Colonic mucosa (tissue), 4 donors: ENCODE measurements at regions not wholly inside any gene's neighbourhood (a gene's known extent, or its start where the extent isn't known, plus 50 kb on each side); places are given as distances from the start of the nearest gene placed in this dataset.
"Not testable (repeated sequence)": the region's sequence is repeated elsewhere in the genome, so short reads cannot be mapped to it uniquely, and the experiment has no call there.

Experiments
- DNase-seq: peaks from one replicate; pipeline ENCODE4 v3.0.0-alpha.2; 2020
- H3K27ac ChIP-seq: fragments of 200-600 bp; one replicate; pipeline ENCODE4 v1.8.0; 2021
- H3K27me3 ChIP-seq: fragments of 200-600 bp; one replicate; pipeline ENCODE4 v1.8.0; 2021
- H3K36me3 ChIP-seq: fragments of 200-600 bp; one replicate; pipeline ENCODE4 v1.8.0; 2021
- H3K4me1 ChIP-seq: fragments of 200-600 bp; one replicate; pipeline ENCODE4 v1.8.0; 2021; ENCODE audit warnings: mild to moderate bottlenecking
- H3K4me3 ChIP-seq: fragments of 200-600 bp; one replicate; pipeline ENCODE4 v1.8.0; 2021
- H3K9ac ChIP-seq, 2 donors: one replicate each; pipeline ENCODE4 v1.7.0; 2013; ENCODE audit warnings: control low read depth in 2 of 2, low read depth in 2 of 2, low read length in 2 of 2
- H3K9me3 ChIP-seq: fragments of 200-600 bp; one replicate; pipeline ENCODE4 v1.8.0; 2021
- intact Hi-C: fragments of 100-400 bp; cut with DNase I; formaldehyde crosslinking; loops from one replicate; pipeline ENCODE4 v1.14.1; 2022
- donor health status: healthy.
- donor health status: DM: no; HTN: no; CAD: no.
- donor health status: DM: no; HTN: no; CAD: no.

GRCh38 chr1:234809854-234810245, 199.9 kb upstream of the IRF2BP2 start:
- DNase-seq, H3K9ac ChIP-seq, H3K27ac ChIP-seq, H3K4me1 ChIP-seq, H3K36me3 ChIP-seq, H3K27me3 ChIP-seq, H3K4me3 ChIP-seq, intact Hi-C loops, H3K9me3 ChIP-seq: not testable (repeated sequence)

- H3K4me3 ChIP-seq, DNase-seq, intact Hi-C loops, H3K36me3 ChIP-seq, H3K9me3 ChIP-seq, H3K27me3 ChIP-seq, H3K4me1 ChIP-seq, H3K27ac ChIP-seq, H3K9ac ChIP-seq: not testable (repeated sequence)
Observed at GRCh38 chr1:234808943-234809853, 199.2 kb upstream of the IRF2BP2 start.

GRCh38 chr1:234808459-234808858, 198.5 kb upstream of the IRF2BP2 start:
- H3K4me1 ChIP-seq, H3K27ac ChIP-seq, H3K27me3 ChIP-seq, H3K36me3 ChIP-seq, H3K9ac ChIP-seq, DNase-seq, intact Hi-C loops, H3K4me3 ChIP-seq, H3K9me3 ChIP-seq: not testable (repeated sequence)

GRCh38 chr1:234807705-234808104, 197.7 kb upstream of the IRF2BP2 start:
- DNase-seq, H3K9me3 ChIP-seq, intact Hi-C loops, H3K36me3 ChIP-seq, H3K9ac ChIP-seq, H3K27me3 ChIP-seq, H3K27ac ChIP-seq, H3K4me1 ChIP-seq, H3K4me3 ChIP-seq: not testable (repeated sequence)

- H3K27me3 ChIP-seq, H3K36me3 ChIP-seq, H3K9me3 ChIP-seq, H3K4me3 ChIP-seq, H3K4me1 ChIP-seq, H3K9ac ChIP-seq, intact Hi-C loops, DNase-seq, H3K27ac ChIP-seq: not testable (repeated sequence)
Observed at GRCh38 chr1:234802586-234802985, 192.6 kb upstream of the IRF2BP2 start.

DNA sequence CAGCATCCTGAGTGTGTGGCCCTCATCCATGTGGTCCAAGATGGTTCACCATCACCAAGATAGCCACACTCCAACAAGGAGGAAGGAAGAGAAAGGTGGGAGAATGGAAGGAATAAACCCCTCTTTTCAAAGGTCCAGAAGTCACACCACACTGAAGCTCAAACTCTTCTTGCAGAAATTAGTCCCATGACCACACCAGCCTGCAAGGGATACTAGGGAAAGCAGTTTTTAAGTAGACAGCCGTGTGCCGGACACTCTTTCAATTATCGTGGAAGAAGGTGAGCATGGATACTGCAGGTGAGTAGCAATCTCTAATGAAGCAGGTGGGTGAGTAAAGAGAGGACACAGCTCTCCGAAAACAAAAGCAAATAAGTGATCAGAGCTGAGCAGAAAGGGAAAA, 191.7 kb upstream of the IRF2BP2 start:
- DNase-seq, H3K9ac ChIP-seq, intact Hi-C loops, H3K4me3 ChIP-seq, H3K9me3 ChIP-seq, H3K27ac ChIP-seq, H3K4me1 ChIP-seq, H3K36me3 ChIP-seq, H3K27me3 ChIP-seq: not testable (repeated sequence)

DNA sequence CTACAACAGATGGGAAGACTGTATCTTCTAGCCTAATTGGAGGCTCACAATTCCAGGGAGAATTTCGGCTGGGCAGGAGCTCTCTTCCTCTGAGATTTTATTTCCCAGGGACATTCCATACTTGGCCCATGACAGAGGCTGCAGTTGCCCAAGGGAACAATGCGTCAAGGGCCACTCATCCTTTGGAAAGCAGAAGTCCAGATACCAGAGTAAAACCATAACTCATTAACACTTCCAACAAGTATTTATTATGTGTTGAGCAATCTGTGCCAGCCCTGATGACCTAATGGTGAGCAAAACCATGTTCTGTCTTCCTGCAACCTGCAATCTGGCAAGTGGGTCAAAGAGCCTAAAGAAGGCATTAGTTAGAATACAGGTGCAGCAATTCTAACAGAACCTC, 191.2 kb upstream of the IRF2BP2 start:
- H3K9ac ChIP-seq, H3K36me3 ChIP-seq, intact Hi-C loops, DNase-seq, H3K9me3 ChIP-seq, H3K4me1 ChIP-seq, H3K27me3 ChIP-seq, H3K27ac ChIP-seq, H3K4me3 ChIP-seq: not testable (repeated sequence)

DNA sequence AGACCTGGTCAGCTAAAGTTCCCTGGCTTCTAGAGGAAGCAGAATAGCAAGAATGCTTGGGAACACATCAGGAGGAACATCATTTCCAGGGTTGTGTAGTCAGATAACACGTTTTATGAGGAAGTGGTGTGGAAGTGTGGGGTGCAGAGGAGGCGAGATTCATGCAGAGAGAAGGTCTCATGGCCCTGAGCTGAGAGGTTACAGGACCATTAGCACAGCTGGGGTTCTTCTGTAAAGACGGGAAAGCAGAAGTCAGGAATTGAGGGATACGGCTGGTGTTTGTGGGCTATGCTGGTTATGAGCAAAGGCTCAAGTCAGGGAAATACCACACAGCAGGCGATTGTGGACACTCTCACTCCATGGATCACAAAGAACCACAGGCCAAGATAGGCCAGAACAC, 190.6 kb upstream of the IRF2BP2 start:
- H3K9ac ChIP-seq, H3K4me3 ChIP-seq, DNase-seq, H3K36me3 ChIP-seq, H3K27me3 ChIP-seq, H3K4me1 ChIP-seq, H3K27ac ChIP-seq, intact Hi-C loops, H3K9me3 ChIP-seq: not testable (repeated sequence)

- intact Hi-C loops, H3K36me3 ChIP-seq, H3K27ac ChIP-seq, H3K4me1 ChIP-seq, H3K27me3 ChIP-seq, H3K9me3 ChIP-seq, H3K9ac ChIP-seq, H3K4me3 ChIP-seq, DNase-seq: not testable (repeated sequence)
Observed at GRCh38 chr1:234799021-234799689, 189.2 kb upstream of the IRF2BP2 start.

GRCh38 chr1:234797216-234797615, 187.2 kb upstream of the IRF2BP2 start:
- H3K27me3 ChIP-seq, intact Hi-C loops, H3K4me3 ChIP-seq, H3K36me3 ChIP-seq, H3K4me1 ChIP-seq, H3K27ac ChIP-seq, H3K9ac ChIP-seq, H3K9me3 ChIP-seq, DNase-seq: not testable (repeated sequence)

DNA sequence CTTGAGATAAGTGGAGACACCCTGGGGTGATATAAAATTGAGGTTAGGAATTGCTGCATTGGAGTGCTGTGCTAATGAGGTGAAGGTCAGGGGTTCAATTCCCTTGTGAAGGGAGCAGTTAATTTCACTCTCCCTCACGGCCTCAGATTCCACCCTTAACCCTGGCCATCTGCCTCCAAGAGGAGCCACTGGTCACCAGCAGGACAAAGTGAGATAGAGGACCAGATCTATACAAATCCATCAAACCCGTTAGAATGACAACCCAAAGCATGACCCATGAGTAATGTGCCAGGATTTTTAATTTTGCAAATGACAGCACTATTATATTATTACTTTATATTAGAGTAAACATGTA, 186.4 kb upstream of the IRF2BP2 start:
- intact Hi-C loops, H3K36me3 ChIP-seq, DNase-seq, H3K9me3 ChIP-seq, H3K4me3 ChIP-seq, H3K4me1 ChIP-seq, H3K27ac ChIP-seq, H3K27me3 ChIP-seq, H3K9ac ChIP-seq: not testable (repeated sequence)

- H3K9me3 ChIP-seq, H3K27ac ChIP-seq, DNase-seq, H3K4me1 ChIP-seq, intact Hi-C loops, H3K4me3 ChIP-seq, H3K27me3 ChIP-seq, H3K36me3 ChIP-seq, H3K9ac ChIP-seq: not testable (repeated sequence)
Observed at GRCh38 chr1:234795711-234796437, 185.9 kb upstream of the IRF2BP2 start.

DNA sequence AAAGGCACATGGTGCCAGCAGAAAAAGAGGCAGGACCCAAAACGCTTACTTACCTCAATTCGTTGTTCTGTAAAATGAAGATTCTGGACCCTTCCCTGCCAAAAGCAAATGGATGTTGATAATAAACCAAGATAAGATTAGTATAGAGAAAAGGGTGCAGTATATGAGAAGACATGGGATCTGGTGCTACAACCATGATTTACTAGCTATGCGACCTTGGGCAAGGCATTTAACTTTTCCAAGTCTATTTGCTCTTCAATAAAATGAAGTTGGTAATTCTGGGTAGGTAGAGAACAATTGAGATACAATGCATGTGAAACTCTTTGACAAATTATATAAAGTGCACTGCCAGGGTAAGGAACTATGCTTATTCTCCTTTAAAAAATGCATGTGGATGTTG, 185.0 kb upstream of the IRF2BP2 start:
- intact Hi-C loops = not testable (repeated sequence)

More for the DNA sequence above, 185.0 kb upstream of the IRF2BP2 start:
- not testable (repeated sequence) for H3K9ac ChIP-seq, H3K9me3 ChIP-seq, H3K27me3 ChIP-seq, H3K36me3 ChIP-seq, H3K4me1 ChIP-seq, H3K4me3 ChIP-seq, DNase-seq
- peak overlapping the region; percentile 48 for H3K27ac ChIP-seq
